Stromal cell of bone marrow (primary cell): ENCODE measurements at regions not wholly inside any gene's neighbourhood (a gene's known extent, or its start where the extent isn't known, plus 50 kb on each side); places are given as distances from the start of the nearest gene placed in this dataset.
A peak's percentile ranks its signal among the peaks of the same experiment; 100 is the strongest.

Experiments
- DNase-seq: peaks from one replicate; pipeline ENCODE4 v3.0.0-alpha.2; 2012; ENCODE audit warnings: low read depth

DNA sequence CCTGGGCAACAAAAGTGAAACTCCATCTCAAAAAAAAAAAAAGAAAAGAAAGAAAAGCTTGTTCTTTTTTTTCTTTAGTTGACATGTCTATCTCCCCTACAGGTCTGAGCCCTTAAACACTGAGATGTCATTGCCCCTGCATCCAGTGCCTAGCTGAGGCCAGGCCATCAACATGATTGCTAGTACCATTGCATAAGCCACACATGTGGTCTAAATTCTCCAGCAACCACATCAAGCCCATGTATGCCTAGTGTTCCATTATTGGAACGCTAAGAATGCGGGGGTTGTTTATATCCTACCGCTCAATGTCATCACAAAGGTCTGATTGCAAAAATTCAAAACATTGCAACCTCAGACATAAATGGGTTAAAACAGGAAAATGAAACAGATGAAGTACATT lies 62.7 kb downstream of the NPTX2 start:
- no peak for DNase-seq

DNA sequence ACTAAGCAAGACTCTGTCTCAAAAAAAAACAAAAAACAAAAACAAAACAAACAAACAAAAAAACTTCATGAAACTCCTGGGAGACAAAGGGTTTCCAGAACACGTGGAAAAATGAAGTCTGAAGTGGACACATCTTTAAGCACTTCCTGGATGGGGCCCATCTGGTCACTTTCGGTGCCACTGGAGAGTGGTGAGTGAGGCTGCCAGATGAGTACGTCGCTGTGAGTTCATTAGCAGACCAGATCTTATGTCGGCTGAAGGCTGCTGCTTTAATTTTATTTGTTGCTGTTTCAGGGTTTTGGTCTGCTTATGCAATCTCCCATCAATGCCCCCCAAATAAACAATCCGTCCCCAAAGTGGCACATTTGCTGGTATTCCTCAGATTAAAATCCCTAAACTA lies 64.4 kb downstream of the NPTX2 start:
- no peak for DNase-seq

DNA sequence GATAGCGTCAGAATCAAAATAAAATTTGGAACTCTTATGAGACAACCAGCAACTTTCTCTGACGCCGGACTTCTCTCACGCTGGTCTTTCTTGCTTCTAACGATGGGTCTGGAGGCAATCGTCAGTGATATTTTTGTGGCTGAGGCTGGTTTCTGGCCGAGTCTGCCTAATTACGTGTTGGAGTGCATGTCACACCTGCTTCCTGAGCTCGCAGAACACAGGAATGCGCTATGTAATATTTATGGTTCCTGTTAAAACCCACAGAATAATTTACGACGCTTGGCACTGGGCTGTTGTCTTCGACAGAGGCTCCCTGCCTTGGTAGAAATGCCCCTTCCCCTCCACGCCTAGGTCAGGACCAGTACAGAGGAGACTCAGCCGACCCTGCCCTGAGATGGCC lies 64.9 kb downstream of the NPTX2 start:
- DNase-seq, result no peak

- DNase-seq, result no peak
These were observed 66.4 kb downstream of the NPTX2 start for GRCh38 chr7:98683514-98683913.

DNA sequence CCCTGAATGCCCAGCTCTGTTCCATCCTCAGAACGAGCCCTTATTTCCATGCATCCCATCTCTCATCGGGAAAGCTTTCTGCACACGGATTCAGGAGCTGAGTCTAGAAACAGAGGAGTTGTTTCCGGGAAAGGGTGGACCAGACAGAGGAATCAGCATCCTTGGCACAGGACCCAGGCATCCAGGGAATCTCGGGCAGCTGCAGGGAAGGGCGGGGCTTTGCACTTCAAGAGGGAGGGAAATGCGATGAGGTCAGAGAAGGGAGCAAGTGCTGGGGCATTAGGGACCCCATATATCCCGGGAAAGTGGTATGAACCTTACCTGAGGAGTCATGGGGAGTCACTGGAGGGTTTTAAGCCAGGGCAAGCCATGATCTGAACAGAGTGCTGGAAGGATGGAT lies 68.5 kb downstream of the NPTX2 start:
- no peak for DNase-seq

GRCh38 chr7:98686466-98687080 lies 69.5 kb downstream of the NPTX2 start:
- no peak for DNase-seq

- DNase-seq, result no peak
These were observed 70.1 kb downstream of the NPTX2 start for GRCh38 chr7:98687111-98687751.

DNA sequence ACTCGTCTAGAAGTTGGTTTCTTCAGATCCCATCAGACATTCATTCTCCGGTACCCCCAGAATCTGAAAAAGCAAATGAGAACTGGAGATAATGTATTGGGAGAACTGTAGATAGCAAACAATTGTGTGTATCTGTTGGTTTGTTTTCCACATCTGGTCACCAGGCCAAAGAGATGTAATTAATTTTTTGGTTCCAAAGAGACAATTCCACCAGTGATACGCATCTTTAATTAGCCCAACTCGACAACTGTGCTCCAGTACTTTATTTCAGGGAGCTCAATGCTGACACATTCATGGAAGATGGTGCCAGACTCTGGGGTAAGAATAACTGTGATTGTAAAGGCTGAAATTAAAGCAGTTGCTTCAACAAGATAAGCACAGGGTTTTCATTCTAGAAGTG lies 74.5 kb downstream of the NPTX2 start:
- no peak for DNase-seq

DNA sequence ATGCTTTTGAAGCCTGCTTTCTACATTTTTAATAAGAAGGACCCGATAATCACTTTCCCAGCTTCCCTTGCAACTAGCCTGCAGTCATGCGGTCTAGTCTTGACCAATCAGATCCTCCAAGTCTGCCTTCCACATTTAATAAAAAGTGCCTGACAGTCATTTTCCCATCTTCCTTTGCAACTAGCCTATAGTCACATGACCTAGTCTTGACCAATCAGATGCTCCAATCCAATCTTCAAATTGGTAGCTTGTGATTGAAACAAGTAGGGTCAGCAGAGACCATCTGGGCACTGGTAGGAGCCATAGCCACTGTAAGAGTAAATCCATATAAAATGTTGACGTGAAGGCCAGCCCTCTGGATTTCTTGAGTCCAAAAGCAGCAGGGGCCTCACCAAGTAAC lies 80.0 kb downstream of the NPTX2 start:
- no peak for DNase-seq

DNA sequence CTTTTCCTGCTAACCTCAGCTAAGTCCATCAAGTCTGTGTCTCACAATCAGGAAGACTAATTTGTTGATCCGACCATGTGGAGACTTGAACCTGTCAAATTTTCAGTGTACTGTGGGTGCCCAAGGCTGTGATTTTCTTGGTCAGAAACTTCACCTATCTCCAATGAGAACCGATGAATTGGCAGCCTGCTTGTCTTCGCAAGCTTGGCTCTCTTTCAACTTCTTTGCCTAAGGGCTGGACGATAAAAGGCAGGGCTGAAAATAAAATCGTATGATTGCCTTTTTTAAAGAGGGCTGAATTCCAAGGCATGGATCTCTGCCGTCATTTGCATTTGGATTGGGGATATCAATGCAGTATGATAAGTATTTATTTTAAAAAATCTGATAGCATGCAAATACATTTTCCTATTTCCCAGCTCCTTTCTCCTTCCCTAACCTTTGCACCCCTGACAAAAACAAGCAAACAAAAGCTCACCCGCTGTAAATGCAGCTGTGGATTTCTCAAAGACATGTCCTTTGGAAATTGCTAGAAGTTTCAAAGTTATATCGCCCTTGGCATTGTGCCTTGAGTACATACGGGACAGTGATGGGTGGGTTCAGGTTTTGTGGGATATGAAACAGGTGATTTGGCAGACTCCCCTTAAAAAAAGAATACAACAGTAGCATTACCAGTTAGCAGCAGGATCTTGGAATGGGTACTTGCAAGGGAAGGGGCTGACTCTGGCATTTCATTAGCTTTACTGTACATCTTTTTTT lies 80.6 kb downstream of the NPTX2 start:
- DNase-seq, result no peak

- DNase-seq, result no peak
These were observed 81.9 kb downstream of the NPTX2 start for GRCh38 chr7:98698976-98699375.

DNA sequence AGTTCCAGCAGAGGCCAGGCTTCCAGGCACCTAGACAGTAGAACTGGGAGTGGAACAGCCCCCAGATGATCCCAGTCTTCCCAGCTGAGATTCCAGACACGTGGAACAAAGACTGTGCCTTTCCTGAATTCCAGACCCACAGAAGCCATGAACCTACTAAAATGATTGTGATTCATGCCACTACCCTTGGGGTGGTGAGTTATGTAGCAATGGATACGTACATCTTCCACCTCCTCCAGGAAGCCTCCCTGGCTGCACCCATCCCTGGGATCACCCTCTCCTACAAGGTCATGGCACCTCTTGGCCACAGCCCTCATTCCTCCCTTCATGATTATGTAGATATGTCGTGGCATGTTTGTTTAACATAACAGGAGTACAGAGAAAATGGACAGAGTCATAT lies 83.4 kb downstream of the NPTX2 start:
- no peak for DNase-seq

DNA sequence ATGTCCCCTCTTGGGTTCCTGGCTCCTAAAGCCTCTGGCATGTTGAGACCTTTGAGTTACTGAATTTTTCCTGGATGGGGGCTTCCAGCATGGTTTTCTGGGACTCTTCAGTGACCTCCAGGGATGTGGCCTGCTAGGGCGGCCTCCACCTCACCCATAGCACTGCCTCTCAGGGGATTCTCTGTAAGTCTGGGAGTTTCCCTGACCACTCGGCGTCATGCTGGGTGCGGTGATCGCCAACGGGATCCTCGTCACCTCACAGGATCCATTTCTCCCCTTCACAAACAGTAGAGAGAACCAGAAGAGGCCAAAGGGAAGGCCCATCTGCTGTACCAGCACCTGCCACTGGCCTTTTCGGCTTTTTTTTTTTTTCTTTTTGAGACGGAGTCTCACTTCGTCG lies 84.3 kb downstream of the NPTX2 start:
- DNase-seq, result no peak

DNA sequence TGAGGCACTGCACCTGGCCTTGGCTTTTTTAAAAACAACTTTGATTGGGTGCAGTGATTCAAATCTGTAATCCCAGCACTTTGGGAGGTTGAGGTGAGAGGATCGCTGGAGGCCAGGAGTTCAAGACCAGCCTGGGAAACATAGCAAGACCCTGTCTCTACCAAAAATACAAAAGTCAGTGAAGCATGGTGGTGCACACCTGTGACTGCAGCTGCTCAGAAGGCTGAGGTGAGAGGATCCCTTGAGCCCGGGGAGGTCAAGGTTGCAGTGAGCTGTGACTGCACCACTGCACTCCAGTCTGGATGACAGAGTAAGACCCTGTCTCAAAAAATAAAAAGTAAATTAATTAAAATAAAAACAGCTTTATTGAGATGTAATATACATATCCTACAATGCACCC lies 84.9 kb downstream of the NPTX2 start:
- DNase-seq, result no peak

- DNase-seq, result no peak
These were observed 86.8 kb downstream of the NPTX2 start for GRCh38 chr7:98703916-98704315.

DNA sequence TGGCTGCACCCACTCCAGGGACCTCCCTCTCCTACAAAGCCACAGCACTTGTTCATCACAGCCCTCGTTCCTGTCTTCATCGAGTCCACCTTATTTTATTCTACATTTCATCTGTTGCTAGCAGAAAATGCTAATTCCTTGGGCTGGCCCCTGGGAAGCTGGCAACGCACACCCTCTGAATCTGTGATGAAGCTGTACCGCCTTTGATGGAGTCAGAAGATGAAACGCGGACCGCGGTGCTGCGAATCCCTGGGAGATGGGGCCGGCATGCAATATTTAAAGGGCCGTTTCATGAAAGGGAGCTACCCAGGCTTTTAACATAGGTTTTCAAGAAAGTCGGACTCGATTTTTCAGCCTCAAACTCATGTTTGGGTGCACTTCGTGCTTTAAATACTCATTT lies 88.5 kb downstream of the NPTX2 start:
- no peak for DNase-seq

DNA sequence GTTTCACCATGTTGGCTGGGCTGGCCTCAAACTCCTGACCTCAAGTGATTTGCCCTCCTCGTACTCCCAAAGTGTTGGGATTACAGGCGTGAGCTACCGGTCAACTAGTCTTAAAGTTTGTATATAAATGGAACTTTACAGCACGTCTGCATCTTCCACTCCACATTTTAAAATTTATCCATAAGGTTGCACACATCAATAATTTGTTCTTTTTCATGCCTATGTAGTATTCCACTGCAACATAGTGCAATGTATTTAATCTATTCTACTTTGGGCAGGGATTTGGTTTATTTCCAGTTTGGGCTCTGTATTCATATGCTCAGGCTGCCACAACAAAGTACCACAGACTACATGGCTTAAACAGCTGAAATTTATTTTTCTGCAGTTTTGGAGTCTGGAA lies 90.0 kb downstream of the NPTX2 start:
- DNase-seq, result no peak

GRCh38 chr7:98711945-98712344 lies 94.9 kb downstream of the NPTX2 start:
- no peak for DNase-seq

DNA sequence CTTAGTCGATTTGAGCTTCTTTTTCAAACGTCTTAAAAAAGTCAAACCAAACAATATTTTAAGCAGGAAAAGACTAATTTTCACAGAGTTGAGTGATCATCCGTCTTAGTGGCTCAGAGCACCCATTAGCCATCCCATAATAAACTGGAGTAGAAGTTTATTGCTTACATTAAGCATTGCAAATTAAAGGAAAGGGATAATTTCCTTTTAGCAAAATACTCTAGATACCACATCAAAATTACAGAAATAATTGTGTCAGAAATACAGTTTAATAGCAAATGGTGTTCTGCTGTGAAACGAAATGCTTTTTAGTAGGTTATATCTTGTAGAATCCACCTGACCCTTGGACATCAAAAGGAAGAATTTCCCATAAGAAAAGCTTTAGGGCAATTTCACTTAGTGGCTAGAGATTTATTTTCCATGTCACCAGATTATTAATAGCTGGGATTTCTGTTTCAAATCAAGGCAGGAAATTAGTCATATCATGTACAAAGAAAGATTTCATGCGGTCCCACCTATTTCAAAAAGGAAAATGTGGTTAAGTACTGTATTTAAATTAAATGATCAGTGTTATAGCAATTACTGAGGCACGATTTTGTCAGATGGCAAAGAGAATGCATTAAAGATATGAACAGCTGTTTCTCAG lies 96.2 kb downstream of the NPTX2 start:
- DNase-seq, result no peak

- no peak for DNase-seq
These were observed 102.3 kb downstream of the NPTX2 start for GRCh38 chr7:98719396-98719795.

GRCh38 chr7:98722402-98722801 lies 105.3 kb downstream of the NPTX2 start:
- DNase-seq, result no peak

DNA sequence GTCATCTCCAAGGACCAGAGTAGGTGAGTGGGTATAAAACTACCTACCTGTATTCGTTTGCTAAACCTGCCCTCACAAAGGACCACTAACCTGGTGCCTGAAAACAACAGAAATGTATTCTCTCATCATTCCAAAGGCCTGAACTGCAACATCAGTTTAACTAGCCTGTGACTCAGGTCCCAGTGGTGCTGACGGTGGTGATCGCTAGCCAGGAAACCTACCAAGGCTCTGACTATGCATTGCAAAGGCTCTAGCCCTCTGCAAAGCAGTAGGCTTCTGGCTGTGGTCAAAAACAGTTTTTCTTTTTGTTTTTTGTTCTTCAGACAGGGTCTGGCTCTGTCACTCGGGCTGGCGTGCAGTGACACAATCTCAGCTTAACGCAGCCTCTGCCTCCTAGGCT lies 107.5 kb downstream of the NPTX2 start:
- peak; percentile 40 for DNase-seq

DNA sequence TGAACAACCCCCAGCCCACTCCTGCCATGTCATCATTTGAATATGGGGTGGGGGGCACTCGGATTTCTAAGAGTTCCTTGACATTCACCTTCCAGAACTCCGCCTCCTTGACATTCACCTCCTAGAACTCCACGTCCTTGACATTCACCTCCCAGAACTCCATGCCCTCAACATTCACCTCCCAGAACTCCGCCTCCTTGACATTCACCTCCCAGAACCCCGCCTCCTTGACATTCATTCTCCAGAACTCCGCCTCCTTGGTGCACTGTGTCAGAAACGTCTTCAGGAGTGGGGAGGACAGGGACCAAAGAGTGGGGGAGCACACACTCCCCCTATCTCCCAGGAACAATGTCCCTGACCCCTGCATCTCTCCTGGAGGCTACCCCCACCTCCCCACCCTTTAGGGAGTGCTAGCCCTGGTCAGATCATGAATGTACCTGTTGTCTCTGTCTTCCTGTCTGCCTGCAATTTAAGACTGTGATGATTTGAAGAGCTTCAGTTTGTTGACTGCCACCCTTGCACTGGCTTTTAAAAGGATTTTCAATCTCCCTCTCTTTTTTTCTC lies 110.1 kb downstream of the NPTX2 start:
- no peak for DNase-seq
